Naive B cell (primary cell): ENCODE measurements at regions not wholly inside any gene's neighbourhood (a gene's known extent, or its start where the extent isn't known, plus 50 kb on each side); places are given as distances from the start of the nearest gene placed in this dataset.
"Not testable (repeated sequence)": the region's sequence is repeated elsewhere in the genome, so short reads cannot be mapped to it uniquely, and the experiment has no call there.

Experiments used
- ATAC-seq, 2 donors: fragments of 150-1000 bp; cut with Tn5 transposase; 2 replicates each; pipeline ENCODE4 v1.10.0; 2021; ENCODE audit warnings: low read depth in 2 of 2, mild to moderate bottlenecking in 2 of 2, moderate library complexity in 2 of 2
- DNase-seq: peaks from one replicate; pipeline ENCODE4 v3.0.0; 2022
- H3K27ac Mint-ChIP-seq, 6 donors: one replicate each; pipeline ENCODE4 v1.8.0; 2020 to 2022; ENCODE audit warnings: mild to moderate bottlenecking in 6 of 6, mixed read lengths in 6 of 6, moderate library complexity in 5 of 6, inconsistent platforms in 2 of 6
- H3K27me3 Mint-ChIP-seq, 3 donors: one replicate each; pipeline ENCODE4 v1.8.0; 2021 to 2022; ENCODE audit warnings: mixed read lengths in 3 of 3, mild to moderate bottlenecking in 1 of 3
- H3K36me3 Mint-ChIP-seq, 2 donors: one replicate each; pipeline ENCODE4 v1.8.0; 2020 to 2022; ENCODE audit warnings: mixed read lengths in 2 of 2, inconsistent platforms in 1 of 2, mild to moderate bottlenecking in 1 of 2
- H3K4me1 Mint-ChIP-seq, 3 donors: one replicate each; pipeline ENCODE4 v1.8.0; 2020 to 2022; ENCODE audit warnings: mixed read lengths in 3 of 3, inconsistent platforms in 1 of 3, mild to moderate bottlenecking in 1 of 3, moderate library complexity in 1 of 3
- H3K4me3 Mint-ChIP-seq, 8 donors: one replicate each; pipeline ENCODE4 v1.8.0; 2020 to 2022; ENCODE audit warnings: mild to moderate bottlenecking in 8 of 8, mixed read lengths in 8 of 8, moderate library complexity in 8 of 8, inconsistent platforms in 2 of 8
- H3K9me3 Mint-ChIP-seq, 7 donors: one replicate each; pipeline ENCODE4 v1.8.0; 2020 to 2022; ENCODE audit warnings: mixed read lengths in 7 of 7, mild to moderate bottlenecking in 5 of 7, inconsistent platforms in 2 of 7, moderate library complexity in 1 of 7

DNA sequence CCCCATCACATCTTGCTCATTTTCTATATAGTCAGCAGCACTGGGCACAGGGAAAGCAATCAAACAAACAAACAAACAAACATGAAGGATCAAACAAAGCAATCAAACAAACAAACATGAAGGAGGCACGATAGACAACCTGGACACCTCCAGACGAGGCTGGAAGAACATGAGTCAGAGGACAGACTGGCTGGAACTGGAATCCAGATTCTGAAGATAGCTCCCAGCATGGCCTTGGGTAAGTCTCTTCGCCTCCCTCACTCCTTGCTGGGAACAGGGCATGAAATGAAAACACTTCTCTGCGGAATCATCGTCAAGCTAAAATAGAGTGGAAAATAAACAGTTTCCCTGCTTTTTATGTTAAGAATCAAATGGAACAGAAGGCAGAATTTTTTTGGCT lies 984.8 kb downstream of the VRK1 start:
- Mint-ChIP-seq H3K27ac (no peak overlapping the region), H3K4me1 (no peaks in the 10 kb centered on the region), H3K36me3 (no peaks in the 10 kb centered on the region), H3K9me3 (peaks cover 0 to 17% (median 4%) of the 10 kb centered on the region in 7 donors), H3K27me3 (no peaks in the 10 kb centered on the region), H3K4me3 (no peak overlapping the region)
- DNase-seq, result no peak
- ATAC-seq, result no peak

DNA sequence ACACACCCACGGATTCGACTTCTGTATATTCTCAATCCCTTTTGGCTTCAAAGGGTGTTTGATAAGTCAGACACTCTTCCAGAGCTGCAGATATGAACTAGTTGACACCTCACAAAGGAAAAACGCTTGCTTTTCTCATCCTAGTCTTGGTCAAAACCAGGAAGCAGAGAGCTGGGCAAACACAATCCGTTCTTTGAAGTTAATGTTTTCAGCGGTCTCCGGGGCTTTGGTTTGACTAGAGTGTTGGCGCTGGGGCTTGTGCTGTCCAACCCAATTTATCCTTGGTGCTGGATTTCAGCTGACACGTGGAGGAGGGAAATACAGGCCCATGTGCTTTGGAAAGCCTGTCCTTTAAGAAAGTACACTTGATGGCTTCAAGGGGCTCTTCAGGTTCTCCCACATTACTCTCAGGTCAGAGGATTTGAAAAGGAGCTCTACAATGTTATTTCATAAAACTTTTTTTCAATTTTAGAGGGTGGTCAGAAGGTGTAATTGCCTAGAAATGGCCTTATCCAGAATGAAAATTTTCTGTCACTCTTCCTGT lies 985.8 kb downstream of the VRK1 start:
- H3K27me3 Mint-ChIP-seq, result no peaks in the 10 kb centered on the region
- no peak overlapping the region for H3K27ac Mint-ChIP-seq
- no peaks in the 10 kb centered on the region for H3K4me1 Mint-ChIP-seq
- H3K4me3 Mint-ChIP-seq, result no peak overlapping the region
- ATAC-seq (no peak), DNase-seq (no peak)
- no peaks in the 10 kb centered on the region for H3K36me3 Mint-ChIP-seq
- H3K9me3 Mint-ChIP-seq, result peaks cover 0 to 17% (median 4%) of the 10 kb centered on the region in 7 donors

DNA sequence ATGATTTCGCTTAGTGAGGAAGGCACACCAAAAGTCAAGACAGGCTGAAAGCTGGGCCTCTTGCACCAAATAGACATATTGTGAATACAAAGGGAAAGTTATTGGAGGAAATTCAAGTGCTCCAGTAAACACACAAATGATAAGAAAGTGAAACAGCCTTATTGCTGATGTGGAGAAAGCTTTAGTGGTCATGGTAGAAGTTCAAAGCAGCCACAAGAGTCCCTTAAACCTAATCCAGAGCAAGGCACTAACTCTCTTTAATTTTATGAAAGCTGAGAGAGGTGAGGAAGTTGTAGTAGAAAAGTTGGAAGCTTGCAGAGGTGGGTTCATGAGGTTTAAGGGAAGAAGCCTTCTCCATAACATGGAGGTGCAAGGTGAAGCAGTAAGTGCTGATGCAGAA lies 988.3 kb downstream of the VRK1 start:
- H3K4me1 Mint-ChIP-seq, result no peaks in the 10 kb centered on the region
- H3K9me3 Mint-ChIP-seq, result peaks cover 0 to 15% (median 3%) of the 10 kb centered on the region in 7 donors
- no peak overlapping the region for H3K27ac Mint-ChIP-seq
- no peaks in the 10 kb centered on the region for H3K36me3 Mint-ChIP-seq
- no peak for ATAC-seq
- DNase-seq, result no peak
- H3K27me3 Mint-ChIP-seq, result no peaks in the 10 kb centered on the region
- H3K4me3 Mint-ChIP-seq, result no peak overlapping the region

DNA sequence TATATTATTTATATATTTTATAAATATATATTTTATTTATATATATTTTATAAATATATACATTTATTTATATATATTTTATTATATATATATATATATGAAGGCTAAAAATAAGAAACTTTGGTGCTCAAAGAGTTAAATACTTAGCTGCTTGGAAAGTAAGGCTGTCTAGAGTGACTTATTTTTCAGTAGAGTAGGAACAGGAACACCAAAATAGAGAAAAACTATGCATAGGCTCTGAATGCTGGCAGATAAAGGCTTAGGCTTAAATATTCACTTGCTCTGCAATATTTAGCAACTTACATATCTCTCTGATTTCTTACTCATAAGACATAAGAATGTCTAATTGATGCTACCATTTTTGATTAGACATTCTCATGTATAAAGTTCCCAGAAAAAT lies 991.2 kb downstream of the VRK1 start:
- H3K27me3 Mint-ChIP-seq, result no peaks in the 10 kb centered on the region
- no peak for DNase-seq
- H3K27ac Mint-ChIP-seq, result no peak overlapping the region
- no peak for ATAC-seq
- H3K36me3 Mint-ChIP-seq, result no peaks in the 10 kb centered on the region
- peaks cover 0 to 5% (median 2%) of the 10 kb centered on the region in 7 donors for H3K9me3 Mint-ChIP-seq
- no peak overlapping the region for H3K4me3 Mint-ChIP-seq
- no peaks in the 10 kb centered on the region for H3K4me1 Mint-ChIP-seq

DNA sequence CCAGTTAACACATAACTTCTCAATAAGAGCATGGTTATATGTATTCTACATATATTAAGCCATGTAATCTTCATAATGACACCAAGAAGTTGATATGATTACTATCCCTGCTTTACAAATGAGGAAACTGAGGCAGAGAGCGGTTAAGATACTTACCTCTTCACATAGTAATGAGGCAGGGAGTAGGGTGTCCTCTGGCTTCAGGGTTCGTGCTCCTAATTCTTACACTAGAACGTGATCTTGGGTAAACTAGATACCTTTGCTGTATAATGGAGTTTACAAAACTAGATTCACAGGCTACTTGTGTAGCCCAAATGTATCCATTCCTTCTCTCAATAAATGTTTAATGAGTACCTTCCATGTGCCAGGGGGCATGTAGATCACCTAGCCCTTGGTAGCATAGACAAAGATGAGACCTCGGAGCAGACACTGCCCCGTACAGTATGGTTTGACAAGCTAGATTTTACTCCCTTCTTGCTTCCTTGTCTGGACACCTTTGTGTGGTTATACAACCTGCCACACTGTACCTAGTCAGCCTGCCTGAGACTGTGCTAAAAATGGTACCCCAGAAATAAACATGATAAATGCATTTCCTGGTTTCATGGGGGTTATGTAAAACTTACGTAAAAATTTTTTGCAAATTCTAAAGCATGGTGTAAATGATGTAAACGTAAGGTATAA lies 991.8 kb downstream of the VRK1 start:
- Mint-ChIP-seq H3K27me3 (no peaks in the 10 kb centered on the region), H3K4me3 (no peak overlapping the region), H3K27ac (no peak overlapping the region), H3K9me3 (peaks cover 0 to 5% (median 0%) of the 10 kb centered on the region in 7 donors), H3K36me3 (no peaks in the 10 kb centered on the region), H3K4me1 (no peaks in the 10 kb centered on the region)
- ATAC-seq (no peak), DNase-seq (no peak)

DNA sequence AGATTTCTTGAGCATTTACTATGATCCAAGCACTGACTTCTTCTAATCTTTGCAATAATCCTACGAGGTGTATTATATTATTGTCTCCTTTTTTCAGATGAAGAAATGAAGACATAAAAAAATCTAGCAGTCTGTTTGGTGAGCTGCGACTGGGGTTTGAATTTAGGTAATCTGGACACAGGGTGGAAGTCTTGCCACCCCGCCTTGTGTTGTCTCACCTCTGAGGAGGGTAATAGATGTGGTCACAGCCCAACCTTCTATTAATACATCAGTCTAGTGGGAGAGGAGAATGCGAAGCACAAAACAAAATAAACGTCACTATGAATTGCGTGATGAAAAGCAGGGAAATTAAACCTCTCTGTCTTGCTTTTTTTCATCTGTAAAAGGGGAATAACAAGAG lies 993.9 kb downstream of the VRK1 start:
- ATAC-seq (no peak), DNase-seq (no peak)
- H3K36me3 Mint-ChIP-seq, result no peaks in the 10 kb centered on the region
- H3K27ac Mint-ChIP-seq, result no peak overlapping the region
- no peak overlapping the region for H3K4me3 Mint-ChIP-seq
- no peaks in the 10 kb centered on the region for H3K27me3 Mint-ChIP-seq
- peaks cover 0 to 3% (median 0%) of the 10 kb centered on the region in 7 donors for H3K9me3 Mint-ChIP-seq
- H3K4me1 Mint-ChIP-seq, result no peaks in the 10 kb centered on the region

DNA sequence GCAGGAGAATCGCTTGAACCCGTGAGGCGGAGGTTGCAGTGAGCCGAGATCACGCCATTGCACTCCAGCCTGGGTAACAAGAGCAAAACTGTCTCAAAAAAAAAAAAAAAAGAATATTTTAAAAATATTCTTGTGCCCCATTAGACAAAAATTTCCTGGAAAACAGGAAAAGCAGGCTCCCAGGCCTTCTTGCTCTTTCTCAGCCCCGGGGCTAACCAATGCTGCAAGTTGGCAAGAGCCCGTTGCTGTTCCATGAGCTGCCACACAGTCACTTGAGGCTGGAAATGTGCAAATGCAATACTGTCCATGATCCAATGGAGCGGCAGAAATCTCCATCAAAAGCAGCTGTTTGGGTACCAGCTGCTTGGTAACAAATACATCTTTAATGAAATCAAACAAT lies 994.7 kb downstream of the VRK1 start:
- no peak for DNase-seq
- Mint-ChIP-seq H3K27ac (no peak overlapping the region), H3K4me3 (no peak overlapping the region), H3K4me1 (no peaks in the 10 kb centered on the region), H3K27me3 (no peaks in the 10 kb centered on the region), H3K9me3 (peaks cover 0 to 3% (median 0%) of the 10 kb centered on the region in 7 donors), H3K36me3 (no peaks in the 10 kb centered on the region)
- ATAC-seq, result no peak

DNA sequence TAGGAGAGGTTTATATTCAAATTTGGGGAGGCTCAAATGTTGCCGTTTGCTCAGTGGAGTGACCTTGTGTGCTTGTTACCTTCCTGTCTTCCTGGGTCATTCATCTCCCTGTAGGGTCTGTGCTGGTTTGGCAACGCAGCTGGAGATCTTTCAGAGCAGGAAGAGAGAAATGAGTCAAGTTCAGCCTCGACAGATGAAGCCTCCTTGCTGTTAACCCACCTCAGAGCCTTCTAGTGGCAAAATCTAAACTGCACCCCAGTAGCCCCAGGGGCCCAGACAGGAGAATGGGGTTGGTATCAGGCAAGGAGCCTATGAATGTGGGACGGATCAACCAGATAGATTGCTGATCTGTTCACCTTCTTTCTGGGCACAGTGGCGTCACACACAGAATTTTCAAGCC lies 999.3 kb downstream of the VRK1 start:
- ATAC-seq (no peak), DNase-seq (no peak)
- no peak overlapping the region for H3K27ac Mint-ChIP-seq
- no peak overlapping the region for H3K4me3 Mint-ChIP-seq
- H3K9me3 Mint-ChIP-seq, result peaks cover 0 to 3% (median 0%) of the 10 kb centered on the region in 7 donors
- H3K27me3 Mint-ChIP-seq, result no peaks in the 10 kb centered on the region
- H3K36me3 Mint-ChIP-seq, result no peaks in the 10 kb centered on the region
- H3K4me1 Mint-ChIP-seq, result no peaks in the 10 kb centered on the region

DNA sequence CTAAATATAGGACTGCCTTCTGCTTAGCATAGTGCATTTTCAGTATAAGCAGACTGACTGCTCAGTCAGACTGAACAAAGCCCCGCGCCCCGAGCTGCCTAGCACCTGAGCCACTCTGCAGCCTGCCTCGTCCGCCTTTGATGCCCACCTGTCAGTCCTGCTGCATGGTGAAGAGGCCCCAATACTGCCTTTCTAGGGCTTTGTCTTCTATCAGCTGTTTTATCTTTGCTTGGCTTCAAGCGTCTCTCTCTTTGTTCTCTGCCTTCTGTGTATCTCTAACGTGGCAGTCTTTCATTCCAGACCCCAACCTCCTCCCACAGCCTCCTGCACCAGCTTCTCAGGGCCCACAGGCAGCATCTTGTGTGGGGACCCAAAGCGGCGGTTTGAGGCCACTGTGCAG lies 1001.0 kb downstream of the VRK1 start:
- ATAC-seq (no peak), DNase-seq (no peak)
- no peaks in the 10 kb centered on the region for H3K27me3 Mint-ChIP-seq
- H3K9me3 Mint-ChIP-seq, result peaks cover 0 to 7% (median 1%) of the 10 kb centered on the region in 7 donors
- H3K36me3 Mint-ChIP-seq, result no peaks in the 10 kb centered on the region
- H3K27ac Mint-ChIP-seq, result no peak overlapping the region
- no peaks in the 10 kb centered on the region for H3K4me1 Mint-ChIP-seq
- H3K4me3 Mint-ChIP-seq, result no peak overlapping the region

DNA sequence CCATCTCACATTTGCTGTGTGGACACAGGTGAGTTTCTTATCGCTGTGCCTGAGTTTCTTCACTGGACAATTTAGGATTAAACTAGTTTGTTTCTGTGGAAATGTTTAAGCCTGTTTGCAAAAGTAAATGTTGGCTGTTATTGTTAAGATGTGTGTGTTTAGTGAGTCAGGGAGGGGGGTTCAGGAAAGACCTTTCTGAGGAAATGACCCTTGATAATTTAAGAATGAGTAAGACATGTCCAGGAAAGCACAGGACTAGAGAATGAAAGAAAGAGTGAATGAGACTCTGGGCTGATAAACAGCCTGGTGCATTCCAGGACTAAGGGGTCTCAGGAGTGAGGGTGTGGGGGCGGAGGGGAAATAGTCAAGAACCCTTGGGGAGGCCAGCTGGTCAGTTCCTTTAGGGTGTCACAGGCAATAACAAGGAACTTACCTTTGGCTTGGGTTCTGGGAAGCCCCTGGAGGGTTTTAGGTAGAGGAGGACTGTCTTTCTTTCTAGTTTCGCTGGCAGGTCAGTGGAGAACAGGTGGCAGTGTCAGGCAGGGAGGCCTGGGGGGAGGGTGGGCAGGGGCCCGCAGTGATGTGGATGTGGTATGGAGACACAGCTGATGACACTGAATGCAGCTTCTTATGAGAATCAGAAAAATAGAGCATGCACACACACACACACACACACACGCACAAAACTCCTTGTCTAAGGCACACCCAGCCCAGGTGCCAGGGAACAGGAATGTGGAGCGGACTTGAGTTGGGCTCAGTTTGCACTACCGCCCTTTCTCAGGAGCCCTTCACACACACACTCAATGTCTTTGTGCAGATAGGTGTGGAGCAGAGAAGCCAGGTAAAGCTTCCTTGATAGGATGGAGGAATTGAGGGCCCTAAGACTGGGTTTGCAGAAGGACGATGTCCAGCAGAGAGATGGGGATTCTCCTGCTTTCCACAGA lies 1005.5 kb downstream of the VRK1 start:
- ATAC-seq (no peak), DNase-seq (no peak)
- Mint-ChIP-seq H3K9me3 (peaks cover 0 to 7% (median 2%) of the 10 kb centered on the region in 7 donors), H3K27ac (no peak overlapping the region), H3K4me1 (no peaks in the 10 kb centered on the region), H3K4me3 (no peak overlapping the region), H3K36me3 (no peaks in the 10 kb centered on the region), H3K27me3 (no peaks in the 10 kb centered on the region)

DNA sequence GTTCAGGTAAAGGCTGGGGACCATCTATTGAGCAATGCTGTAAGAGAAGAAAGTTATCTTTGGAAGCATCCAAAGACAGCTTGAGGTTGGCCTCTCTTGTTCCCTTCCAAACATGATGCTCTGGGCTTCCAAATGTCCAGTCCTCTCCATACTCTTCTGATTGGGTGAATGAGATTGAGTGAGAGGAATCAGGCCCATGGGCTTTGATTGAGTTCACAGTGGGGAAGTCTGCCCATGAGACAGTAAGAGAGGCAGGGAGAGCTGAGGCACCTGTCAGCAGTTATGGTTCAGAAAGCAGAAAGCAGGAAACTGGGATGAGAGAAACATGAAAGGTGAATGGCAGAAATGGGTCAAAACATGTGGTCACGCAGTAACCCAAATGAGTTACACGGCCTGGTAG lies 1006.9 kb downstream of the VRK1 start:
- Mint-ChIP-seq H3K36me3 (no peaks in the 10 kb centered on the region), H3K27me3 (no peaks in the 10 kb centered on the region), H3K4me1 (no peaks in the 10 kb centered on the region), H3K9me3 (peaks cover under 1 to 6% (median 3%) of the 10 kb centered on the region in 7 donors), H3K27ac (no peak overlapping the region), H3K4me3 (no peak overlapping the region)
- DNase-seq (no peak), ATAC-seq (no peak)

DNA sequence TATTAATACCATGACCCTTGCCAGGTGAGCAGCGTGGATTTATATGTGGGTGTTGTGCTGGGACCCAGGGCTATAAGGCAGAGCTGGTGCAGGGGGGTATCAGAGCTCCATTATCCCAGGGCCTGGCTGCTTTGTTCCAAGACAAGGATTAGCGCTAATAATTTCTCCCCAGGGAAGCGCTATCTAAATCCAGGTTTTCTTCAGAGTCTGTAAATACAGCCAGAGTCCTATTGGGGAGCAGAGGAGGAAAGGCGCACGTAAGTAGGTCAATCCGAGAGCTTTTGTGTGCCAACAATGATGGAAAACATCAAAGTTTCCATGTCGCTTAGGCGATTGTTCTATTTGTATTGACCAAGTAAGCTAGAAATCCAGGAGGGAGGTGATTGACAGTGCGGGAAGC lies 1009.7 kb downstream of the VRK1 start:
- ATAC-seq (no peak), DNase-seq (no peak)
- Mint-ChIP-seq H3K4me3 (no peak overlapping the region), H3K27me3 (no peaks in the 10 kb centered on the region), H3K9me3 (peaks cover 2 to 10% (median 5%) of the 10 kb centered on the region in 7 donors), H3K4me1 (no peaks in the 10 kb centered on the region), H3K27ac (no peak overlapping the region), H3K36me3 (no peaks in the 10 kb centered on the region)

DNA sequence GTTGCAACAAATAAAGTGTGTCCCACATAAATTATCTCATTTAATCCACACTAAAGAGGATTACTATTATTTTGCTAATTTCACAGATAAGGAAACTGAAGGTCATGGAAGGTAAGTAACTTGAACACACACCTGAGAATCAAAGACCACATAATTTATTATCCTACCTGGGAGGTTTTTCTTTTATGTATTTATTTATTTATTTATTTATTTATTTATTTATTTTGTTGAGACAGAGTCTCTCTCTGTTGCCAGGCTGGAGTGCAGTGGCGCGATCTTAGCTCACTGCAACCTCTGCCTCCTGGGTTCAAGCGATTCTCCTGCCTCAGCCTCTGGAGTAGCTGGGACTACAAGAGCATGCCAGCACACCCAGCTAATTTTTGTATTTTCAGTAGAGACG lies 1011.4 kb downstream of the VRK1 start:
- not testable (repeated sequence) for H3K4me3 Mint-ChIP-seq, H3K36me3 Mint-ChIP-seq, H3K4me1 Mint-ChIP-seq, H3K27ac Mint-ChIP-seq, ATAC-seq, DNase-seq, H3K27me3 Mint-ChIP-seq
- peaks cover 0 to 10% (median 3%) of the 10 kb centered on the region in 7 donors for H3K9me3 Mint-ChIP-seq

DNA sequence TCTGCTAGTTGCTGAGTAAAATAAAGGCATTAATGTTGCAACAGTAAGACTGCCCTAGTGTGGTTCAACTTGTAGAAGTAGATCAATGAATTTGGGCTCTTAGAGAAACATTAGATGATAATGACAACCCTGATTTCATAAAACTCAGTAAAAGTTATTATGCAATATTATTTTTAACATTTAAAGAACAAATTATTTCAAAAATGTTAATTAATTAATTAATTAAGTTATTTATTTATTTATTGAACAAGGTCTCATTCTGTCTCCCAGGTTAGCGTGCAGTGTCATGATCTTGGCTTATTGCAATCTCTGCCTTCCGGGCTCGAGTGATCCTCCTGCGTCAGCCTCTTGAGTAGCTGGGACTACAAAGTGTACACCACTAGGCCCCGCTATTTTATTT lies 1016.4 kb downstream of the VRK1 start:
- DNase-seq (no peak), ATAC-seq (no peak)
- Mint-ChIP-seq H3K27me3 (no peaks in the 10 kb centered on the region), H3K36me3 (no peaks in the 10 kb centered on the region), H3K4me3 (no peak overlapping the region), H3K4me1 (no peaks in the 10 kb centered on the region), H3K9me3 (peaks cover 0 to 25% (median 3%) of the 10 kb centered on the region in 7 donors), H3K27ac (no peak overlapping the region)
